BLaER1 treated with 17β-estradiol and CSF1 and Interleukin-3, amounts not matched to agents 10 nM and 100 nM (cell line): ENCODE measurements at regions not wholly inside any gene's neighbourhood (a gene's known extent, or its start where the extent isn't known, plus 50 kb on each side); places are given as distances from the start of the nearest gene placed in this dataset.

ENCODE experiments used
- H3K27ac ChIP-seq, 11 experiments: shearing (Covaris generic); formaldehyde crosslinking; 2 replicates each; pipeline ENCODE4 v1.8.1; 2022
- H3K27me3 ChIP-seq, 11 experiments: shearing (Covaris generic); formaldehyde crosslinking; 2 replicates each; pipeline ENCODE4 v1.8.1; 2022
- H3K36me3 ChIP-seq, 11 experiments: shearing (Covaris generic); formaldehyde crosslinking; 2 replicates each; pipeline ENCODE4 v1.8.1; 2022
- H3K4me1 ChIP-seq, 10 experiments: shearing (Covaris generic); formaldehyde crosslinking; 2 replicates each; pipeline ENCODE4 v1.8.1; 2022
- H3K4me2 ChIP-seq, 11 experiments: shearing (Covaris generic); formaldehyde crosslinking; 2 replicates each; pipeline ENCODE4 v1.8.1; 2022
- H3K4me3 ChIP-seq, 10 experiments: shearing (Covaris generic); formaldehyde crosslinking; 2 replicates each; pipeline ENCODE4 v1.8.1; 2022
- H3K9ac ChIP-seq, 11 experiments: shearing (Covaris generic); formaldehyde crosslinking; 2 replicates each; pipeline ENCODE4 v1.8.1; 2022
- H3K9me3 ChIP-seq, 11 experiments: shearing (Covaris generic); formaldehyde crosslinking; replicated peaks in 1 of 11; 2 replicates each; pipeline ENCODE4 v1.8.1; 2022
- H4K20me1 ChIP-seq, 11 experiments: shearing (Covaris generic); formaldehyde crosslinking; 2 replicates each; pipeline ENCODE4 v1.8.1; 2022
- Cebpa-rat ChIP-seq, 11 experiments: shearing (Covaris generic); IDR thresholded peaks; 2 replicates each; pipeline ENCODE4 v1.8.1; 2022

DNA sequence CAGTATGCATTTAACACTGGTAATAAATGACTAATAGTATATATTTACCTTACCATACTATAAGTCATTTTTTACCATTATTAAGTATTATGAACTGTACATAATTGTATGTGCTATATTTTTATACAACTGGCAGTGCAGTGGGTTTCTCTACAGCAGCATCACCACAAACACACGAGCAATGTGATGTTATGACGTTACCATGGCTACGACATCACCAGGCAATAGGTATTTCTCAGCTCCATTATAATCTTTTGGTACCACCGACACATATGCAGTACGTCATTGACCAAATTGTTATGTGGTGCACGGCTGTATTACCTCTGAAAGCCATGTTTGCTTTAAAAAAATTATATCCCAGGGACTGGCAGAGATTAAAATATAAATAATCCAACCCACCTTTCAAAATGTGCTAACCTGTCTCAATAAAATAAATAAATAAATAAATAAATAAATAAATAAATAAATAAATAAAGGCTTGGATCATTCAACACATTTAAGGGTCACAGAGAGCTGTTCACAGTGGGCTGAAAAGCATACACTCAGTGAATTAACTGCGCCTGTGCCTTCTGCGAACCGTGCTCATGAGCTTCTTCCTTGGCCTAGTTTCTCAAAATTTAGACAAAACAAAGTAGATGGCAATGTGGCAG lies 121.4 kb upstream of the SLC35F3 start:
- Histone ChIP-seq H3K9ac (no peak overlapping the region), H3K4me1 (no peaks in the 10 kb centered on the region), H3K36me3 (no peaks in the 10 kb centered on the region; a peak in 1 of 22 replicates), H4K20me1 (no peaks in the 10 kb centered on the region), H3K27me3 (no peaks in the 10 kb centered on the region), H3K4me2 (no peak overlapping the region), H3K4me3 (no peak overlapping the region), H3K9me3 (peaks cover 11 to 21% (median 15%) of the 10 kb centered on the region in 11 experiments), H3K27ac (no peak overlapping the region)
- TF ChIP-seq Cebpa-rat (IDR thresholded peaks at IDR 0.05): no peak

DNA sequence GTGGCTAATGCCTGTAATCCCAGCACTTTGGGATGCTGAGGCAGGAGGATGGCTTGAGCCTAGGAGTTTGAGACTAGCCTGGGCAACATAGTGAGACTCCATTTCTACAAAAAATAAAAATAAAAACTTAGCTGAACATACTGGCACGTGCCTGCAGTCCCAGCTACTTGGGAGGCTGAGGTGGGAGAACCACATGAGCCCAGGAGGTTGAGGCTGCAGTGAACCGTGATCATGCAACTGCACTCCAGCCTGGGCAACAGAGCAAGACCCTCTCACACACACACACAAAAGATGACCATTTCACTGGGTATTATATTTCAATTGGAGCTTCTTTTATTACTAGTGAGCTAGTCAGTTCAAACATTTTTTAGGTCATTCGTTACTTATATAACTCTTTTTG lies 116.9 kb upstream of the SLC35F3 start:
- TF ChIP-seq Cebpa-rat (IDR thresholded peaks at IDR 0.05): no peak

GRCh38 chr1:233788687-233789086 lies 115.8 kb upstream of the SLC35F3 start:
- Histone ChIP-seq H3K4me2 (no peak overlapping the region), H4K20me1 (no peaks in the 10 kb centered on the region), H3K9ac (no peak overlapping the region), H3K27me3 (no peaks in the 10 kb centered on the region), H3K36me3 (no peaks in the 10 kb centered on the region), H3K9me3 (peaks cover 0 to 2% (median 0%) of the 10 kb centered on the region in 11 experiments; a peak in 1 of 22 replicates), H3K4me1 (no peaks in the 10 kb centered on the region), H3K27ac (no peak overlapping the region), H3K4me3 (no peak overlapping the region)
- TF ChIP-seq Cebpa-rat (IDR thresholded peaks at IDR 0.05): no peak

More for the DNA sequence above, 116.9 kb upstream of the SLC35F3 start:
- no peaks in the 10 kb centered on the region for H3K4me1 ChIP-seq
- H3K4me2 ChIP-seq: no peak overlapping the region
- no peaks in the 10 kb centered on the region for H4K20me1 ChIP-seq
- no peak overlapping the region for H3K9ac ChIP-seq
- H3K4me3 ChIP-seq: no peak overlapping the region
- no peaks in the 10 kb centered on the region for H3K36me3 ChIP-seq
- no peaks in the 10 kb centered on the region for H3K27me3 ChIP-seq
- H3K9me3 ChIP-seq: no peaks in the 10 kb centered on the region
- no peak overlapping the region for H3K27ac ChIP-seq

- no peaks in the 10 kb centered on the region for H3K4me1 ChIP-seq
- H3K27me3 ChIP-seq: no peaks in the 10 kb centered on the region
- H3K9ac ChIP-seq: no peak overlapping the region
- no peak overlapping the region for H3K4me3 ChIP-seq
- no peaks in the 10 kb centered on the region for H4K20me1 ChIP-seq
- H3K36me3 ChIP-seq: no peaks in the 10 kb centered on the region
- no peak overlapping the region for H3K27ac ChIP-seq
- peaks cover 0 to 13% (median 5%) of the 10 kb centered on the region in 11 experiments; a peak in 9 of 22 replicates for H3K9me3 ChIP-seq
- TF ChIP-seq Cebpa-rat (IDR thresholded peaks at IDR 0.05): no peak
- no peak overlapping the region for H3K4me2 ChIP-seq
These were observed 114.4 kb upstream of the SLC35F3 start for GRCh38 chr1:233790121-233790520.

DNA sequence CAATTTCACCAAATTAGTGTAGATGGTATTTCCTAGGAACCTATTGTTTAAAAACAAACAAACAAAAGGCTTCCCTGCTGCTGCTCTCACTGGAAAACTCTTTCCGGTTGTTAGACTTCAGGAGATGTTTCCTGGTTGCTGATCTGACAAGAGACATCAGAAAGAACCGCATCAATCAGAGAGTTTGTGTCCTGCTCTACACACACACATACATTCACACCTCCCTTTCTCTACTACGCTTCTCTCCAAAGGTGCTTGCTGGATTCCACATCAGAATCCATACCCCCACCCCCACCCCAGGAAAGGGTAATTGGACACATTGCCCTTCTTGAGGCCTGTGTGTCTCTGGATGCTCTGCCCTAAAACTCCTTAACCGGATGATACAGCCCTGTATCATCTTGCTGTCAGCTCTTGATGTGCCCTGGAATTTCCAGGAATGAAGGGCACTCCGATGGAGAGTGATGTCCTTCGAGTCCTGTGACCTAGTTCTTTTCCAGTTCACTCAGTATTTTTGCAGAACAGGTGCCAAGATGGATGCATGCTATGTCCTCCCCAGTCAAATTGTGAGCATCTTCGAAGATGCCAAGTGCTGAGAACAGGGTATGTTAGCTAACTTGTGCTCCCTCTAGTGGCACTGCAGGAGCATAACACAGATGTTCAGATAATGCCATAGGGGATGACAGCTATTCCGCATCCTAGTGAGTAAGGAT lies 113.7 kb upstream of the SLC35F3 start:
- no peak overlapping the region for H3K4me3 ChIP-seq

GRCh38 chr1:233791372-233791703 lies 113.1 kb upstream of the SLC35F3 start:
- Histone ChIP-seq H3K4me1 (peaks cover 0 to 3% (median 0%) of the 10 kb centered on the region in 10 experiments; a peak in 2 of 20 replicates), H3K4me3 (no peak overlapping the region), H3K9me3 (peaks cover 0 to 13% (median 6%) of the 10 kb centered on the region in 11 experiments; a peak in 9 of 22 replicates), H4K20me1 (no peaks in the 10 kb centered on the region), H3K9ac (no peak overlapping the region), H3K4me2 (no peak overlapping the region), H3K36me3 (no peaks in the 10 kb centered on the region), H3K27me3 (no peaks in the 10 kb centered on the region), H3K27ac (no peak overlapping the region)
- TF ChIP-seq Cebpa-rat (IDR thresholded peaks at IDR 0.05): no peak

More for the DNA sequence above, 113.7 kb upstream of the SLC35F3 start:
- H3K9ac ChIP-seq: no peak overlapping the region
- H3K27ac ChIP-seq: no peak overlapping the region
- no peak overlapping the region for H3K4me2 ChIP-seq
- no peaks in the 10 kb centered on the region for H4K20me1 ChIP-seq
- TF ChIP-seq Cebpa-rat (IDR thresholded peaks at IDR 0.05): no peak
- H3K4me1 ChIP-seq: no peaks in the 10 kb centered on the region
- no peaks in the 10 kb centered on the region for H3K36me3 ChIP-seq
- H3K9me3 ChIP-seq: peaks cover 0 to 13% (median 6%) of the 10 kb centered on the region in 11 experiments; a peak in 9 of 22 replicates
- no peaks in the 10 kb centered on the region for H3K27me3 ChIP-seq

GRCh38 chr1:233791721-233792120 lies 112.8 kb upstream of the SLC35F3 start:
- Histone ChIP-seq H3K27ac (no peak overlapping the region), H3K27me3 (no peaks in the 10 kb centered on the region), H3K4me2 (no peak overlapping the region), H3K9ac (no peak overlapping the region), H3K4me1 (peaks cover 0 to 4% (median 0%) of the 10 kb centered on the region in 10 experiments; a peak in 2 of 20 replicates), H3K9me3 (peaks cover 0 to 13% (median 6%) of the 10 kb centered on the region in 11 experiments; a peak in 9 of 22 replicates), H3K4me3 (no peak overlapping the region), H3K36me3 (no peaks in the 10 kb centered on the region), H4K20me1 (no peaks in the 10 kb centered on the region)
- no peak for TF ChIP-seq Cebpa-rat (IDR thresholded peaks at IDR 0.05)

DNA sequence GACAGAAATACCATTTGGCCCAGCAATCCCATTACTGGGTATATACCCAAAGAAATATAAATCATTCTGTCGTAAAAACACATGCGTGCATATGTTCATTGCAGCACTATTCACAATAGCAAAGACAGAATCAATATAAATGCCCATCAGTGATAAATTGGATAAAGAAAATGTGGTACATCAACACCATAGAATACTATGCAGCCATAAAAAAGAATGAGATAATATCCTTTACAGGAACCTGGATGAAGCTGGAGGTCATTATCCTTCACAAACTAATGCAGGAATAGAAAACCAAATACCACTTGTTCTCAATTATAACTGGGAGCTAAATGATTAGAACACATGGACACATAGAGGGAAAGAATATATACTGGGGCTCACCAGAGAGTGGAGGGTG lies 109.6 kb upstream of the SLC35F3 start:
- no peak overlapping the region for H3K27ac ChIP-seq

GRCh38 chr1:233796146-233796783 lies 108.2 kb upstream of the SLC35F3 start:
- Histone ChIP-seq H3K9me3 (peaks cover 6 to 22% (median 14%) of the 10 kb centered on the region in 11 experiments; a peak in 17 of 22 replicates), H3K9ac (no peak overlapping the region), H3K36me3 (no peaks in the 10 kb centered on the region), H3K4me1 (peaks cover 0 to 4% (median 0%) of the 10 kb centered on the region in 10 experiments; a peak in 2 of 20 replicates), H3K27me3 (no peaks in the 10 kb centered on the region), H3K27ac (no peak overlapping the region), H3K4me2 (no peak overlapping the region; a peak in 1 of 22 replicates), H4K20me1 (no peaks in the 10 kb centered on the region), H3K4me3 (no peak overlapping the region)
- TF ChIP-seq Cebpa-rat (IDR thresholded peaks at IDR 0.05): no peak

More for the DNA sequence above, 109.6 kb upstream of the SLC35F3 start:
- Histone ChIP-seq H3K9ac (no peak overlapping the region), H3K4me2 (no peak overlapping the region), H3K36me3 (no peaks in the 10 kb centered on the region), H4K20me1 (no peaks in the 10 kb centered on the region), H3K4me1 (peaks cover 0 to 4% (median 0%) of the 10 kb centered on the region in 10 experiments; a peak in 2 of 20 replicates), H3K9me3 (peaks cover 6 to 22% (median 14%) of the 10 kb centered on the region in 11 experiments; a peak in 17 of 22 replicates), H3K27me3 (no peaks in the 10 kb centered on the region), H3K4me3 (no peak overlapping the region)
- TF ChIP-seq Cebpa-rat (IDR thresholded peaks at IDR 0.05): no peak
